H9 (cell line): ENCODE measurements at regions not wholly inside any gene's neighbourhood (a gene's known extent, or its start where the extent isn't known, plus 50 kb on each side); places are given as distances from the start of the nearest gene placed in this dataset.

Source experiments
- DNase-seq: peaks from one replicate; pipeline ENCODE4 v3.0.0-alpha.2; 2017
- H2AFZ ChIP-seq: one replicate; pipeline ENCODE4 v1.6.1; 2013; ENCODE audit warnings: mild to moderate bottlenecking, low read length, control low read depth, moderate library complexity
- H2AK5ac ChIP-seq: 2 replicates; pipeline ENCODE4 v1.6.1; 2013; ENCODE audit warnings: low read length, control low read depth, mixed read lengths; ENCODE audit not compliant: insufficient read length
- H2BK120ac ChIP-seq: one replicate; pipeline ENCODE4 v1.6.1; 2013; ENCODE audit warnings: low read depth, mild to moderate bottlenecking, low read length, control low read depth, inconsistent platforms; ENCODE audit not compliant: poor library complexity, severe bottlenecking
- H2BK12ac ChIP-seq: 2 replicates; pipeline ENCODE4 v1.6.1; 2013; ENCODE audit warnings: low read length, control low read depth, mixed read lengths, low read depth; ENCODE audit not compliant: insufficient read length
- H2BK15ac ChIP-seq: 2 replicates; pipeline ENCODE4 v1.6.1; 2013; ENCODE audit warnings: low read depth, low read length, control low read depth
- H2BK20ac ChIP-seq: one replicate; pipeline ENCODE4 v1.6.1; 2013; ENCODE audit warnings: low read depth, mild to moderate bottlenecking, low read length, control low read depth, inconsistent platforms; ENCODE audit not compliant: poor library complexity, severe bottlenecking
- H2BK5ac ChIP-seq: 2 replicates; pipeline ENCODE4 v1.6.1; 2013; ENCODE audit warnings: low read length, control low read depth, mixed read lengths; ENCODE audit not compliant: insufficient read length
- H3K14ac ChIP-seq: 2 replicates; pipeline ENCODE4 v1.6.1; 2013; ENCODE audit warnings: low read length, control low read depth; ENCODE audit not compliant: insufficient read depth
- H3K18ac ChIP-seq: 2 replicates; pipeline ENCODE4 v1.6.1; 2013; ENCODE audit warnings: low read depth, mild to moderate bottlenecking, mixed read lengths, low read length, control low read depth; ENCODE audit not compliant: insufficient read length
- H3K23ac ChIP-seq: 2 replicates; pipeline ENCODE4 v1.6.1; 2013; ENCODE audit warnings: low read length, control low read depth, mixed read lengths, low read depth; ENCODE audit not compliant: insufficient read length
- H3K23me2 ChIP-seq: 2 replicates; pipeline ENCODE4 v1.6.1; 2013; ENCODE audit warnings: low read depth, mild to moderate bottlenecking, mixed read lengths, low read length, control low read depth; ENCODE audit not compliant: insufficient read length, poor library complexity, severe bottlenecking
- H3K27ac ChIP-seq: 2 replicates; pipeline ENCODE4 v1.5.1; 2013; ENCODE audit warnings: low read length, control low read depth, mixed read lengths, low read depth; ENCODE audit not compliant: insufficient read length
- H3K27me3 ChIP-seq: 2 replicates; pipeline ENCODE4 v1.6.1; 2013; ENCODE audit warnings: low read length, control low read depth, inconsistent platforms; ENCODE audit not compliant: insufficient read depth
- H3K4ac ChIP-seq: 2 replicates; pipeline ENCODE4 v1.6.1; 2013; ENCODE audit warnings: low read depth, mild to moderate bottlenecking, control low read depth, inconsistent platforms, low read length, moderate library complexity
- H3K4me1 ChIP-seq: 2 replicates; pipeline ENCODE4 v1.6.1; 2013; ENCODE audit warnings: low read length, control low read depth, inconsistent platforms; ENCODE audit not compliant: insufficient read depth
- H3K4me2 ChIP-seq: 2 replicates; pipeline ENCODE4 v1.6.1; 2013; ENCODE audit warnings: low read length, control low read depth, mixed read lengths; ENCODE audit not compliant: insufficient read length, insufficient read depth
- H3K56ac ChIP-seq: 2 replicates; pipeline ENCODE4 v1.6.1; 2013; ENCODE audit warnings: low read depth, mild to moderate bottlenecking, mixed read lengths, low read length, control low read depth; ENCODE audit not compliant: insufficient read length
- H3K79me1 ChIP-seq: 2 replicates; pipeline ENCODE4 v1.6.1; 2013; ENCODE audit warnings: low read depth, mild to moderate bottlenecking, moderate library complexity, low read length, control low read depth, inconsistent platforms; ENCODE audit not compliant: insufficient read depth, poor library complexity, severe bottlenecking
- H3K79me2 ChIP-seq: 2 replicates; pipeline ENCODE4 v1.6.1; 2013; ENCODE audit warnings: low read length, control low read depth, inconsistent platforms; ENCODE audit not compliant: insufficient read depth
- H3K9ac ChIP-seq: 2 replicates; pipeline ENCODE4 v1.6.1; 2013; ENCODE audit warnings: low read length, control low read depth, mixed read lengths; ENCODE audit not compliant: insufficient read length; ENCODE audit errors: extremely low read depth
- H3K9me3 ChIP-seq: one replicate; pipeline ENCODE4 v1.6.1; 2013; ENCODE audit warnings: low read depth, low read length, inconsistent platforms; ENCODE audit not compliant: control insufficient read depth
- H3T11ph ChIP-seq: one replicate; pipeline ENCODE4 v1.6.1; 2013; ENCODE audit warnings: mild to moderate bottlenecking, low read length, control low read depth, inconsistent platforms
- H4K20me1 ChIP-seq: one replicate; pipeline ENCODE4 v1.6.1; 2013; ENCODE audit not compliant: control insufficient read depth, insufficient read length, insufficient read depth
- H4K5ac ChIP-seq: 2 replicates; pipeline ENCODE4 v1.6.1; 2013; ENCODE audit warnings: low read depth, mild to moderate bottlenecking, mixed read lengths, low read length, control low read depth; ENCODE audit not compliant: insufficient read length
- H4K8ac ChIP-seq: replicated peaks from 2 replicates; pipeline ENCODE4 v1.6.1; 2013; ENCODE audit warnings: low read length, control low read depth, mixed read lengths, low read depth; ENCODE audit not compliant: insufficient read length
- H4K91ac ChIP-seq: 2 replicates; pipeline ENCODE4 v1.6.1; 2013; ENCODE audit warnings: low read depth, mild to moderate bottlenecking, moderate library complexity, mixed read lengths, low read length, control low read depth; ENCODE audit not compliant: insufficient read length
- H3K27ac Mint-ChIP-seq, 3 experiments: 2 replicates in 2 of 3; 3 replicates in 1 of 3; pipeline ENCODE4 v1.8.0; 2020 to 2021; ENCODE audit warnings: mixed read lengths in 3 of 3, mild to moderate bottlenecking in 1 of 3, moderate library complexity in 1 of 3
- H3K27me3 Mint-ChIP-seq: 2 replicates; pipeline ENCODE4 v1.8.0; 2021; ENCODE audit warnings: low read depth, mild to moderate bottlenecking, moderate library complexity, mixed read lengths
- H3K36me3 Mint-ChIP-seq, 3 experiments: 2 replicates in 2 of 3; 3 replicates in 1 of 3; pipeline ENCODE4 v1.8.0; 2020 to 2021; ENCODE audit warnings: low read depth in 3 of 3, mixed read lengths in 3 of 3; ENCODE audit not compliant: insufficient read depth in 1 of 3
- H3K4me1 Mint-ChIP-seq, 2 experiments: 2 replicates each; pipeline ENCODE4 v1.8.0; 2020; ENCODE audit warnings: mixed read lengths in 2 of 2
- H3K4me3 Mint-ChIP-seq, 2 experiments: 2 replicates in 1 of 2; 3 replicates in 1 of 2; pipeline ENCODE4 v1.8.0; 2020 to 2021; ENCODE audit warnings: mild to moderate bottlenecking in 2 of 2, mixed read lengths in 2 of 2, moderate library complexity in 1 of 2
- H3K9me3 Mint-ChIP-seq, 2 experiments: 2 replicates in 1 of 2; 3 replicates in 1 of 2; pipeline ENCODE4 v1.8.0; 2020; ENCODE audit warnings: mild to moderate bottlenecking in 2 of 2, mixed read lengths in 2 of 2, moderate library complexity in 1 of 2
- WGBS: extraction: QIAGEN DNeasy Blood & Tissue Kit; methylation state at CpG from one replicate; pipeline ENCODE4 v1.1.7; 2013; ENCODE audit warnings: missing lambda C conversion rate, low lambda C conversion rate, mixed read lengths; ENCODE audit not compliant: insufficient read length; ENCODE audit errors: extremely low coverage; 5-methylcytosine and 5-hydroxymethylcytosine counted together
- TF ChIP-seq, protein P1 (sequence below): fragments of 200-600 bp; sonication (generic); conservative IDR thresholded peaks from 3 replicates; pipeline ENCODE4 v1.8.0; 2021; ENCODE audit warnings: antibody characterized with exemption, mild to moderate bottlenecking

DNA sequence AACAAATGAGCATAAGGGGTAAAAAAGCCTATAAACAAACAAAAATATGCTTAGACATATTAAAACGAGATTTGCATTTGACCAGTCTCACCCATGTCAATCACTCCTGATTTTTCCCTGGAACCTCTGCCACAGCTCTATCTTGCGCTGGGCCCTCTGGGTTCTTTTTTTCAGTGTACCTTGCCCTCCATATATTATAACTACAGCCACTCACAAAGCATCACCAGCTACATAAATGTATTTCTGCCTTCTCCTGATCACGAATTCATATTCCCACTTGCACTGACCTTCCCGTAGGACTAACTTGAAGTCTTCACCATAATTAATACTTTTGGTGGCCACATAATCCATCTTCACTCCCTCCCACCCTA is 395.6 kb upstream of the ROBO2 start:
- Mint-ChIP-seq H3K27me3 (no peaks in the 10 kb centered on the region), H3K4me3 (no peak overlapping the region), H3K27ac (no peak overlapping the region), H3K4me1 (peaks cover 7% of the 10 kb centered on the region in 2 experiments), H3K36me3 (no peaks in the 10 kb centered on the region), H3K9me3 (no peaks in the 10 kb centered on the region)
- Histone ChIP-seq H2BK5ac (no peak overlapping the region), H4K8ac (no peak overlapping the region), H2BK120ac (no peak overlapping the region), H2BK20ac (no peak overlapping the region), H4K91ac (no peak overlapping the region), H3K9me3 (no peaks in the 10 kb centered on the region), H3K4ac (no peak overlapping the region), H3K18ac (no peak overlapping the region), H4K5ac (no peak overlapping the region), H2BK12ac (no peak overlapping the region), H3T11ph (no peak overlapping the region), H3K4me1 (no peaks in the 10 kb centered on the region), H3K4me2 (no peak overlapping the region), H2BK15ac (no peak overlapping the region), H2AFZ (no peak overlapping the region), H3K27me3 (no peaks in the 10 kb centered on the region), H3K9ac (no peak overlapping the region), H3K79me1 (no peaks in the 10 kb centered on the region), H4K20me1 (no peaks in the 10 kb centered on the region), H3K56ac (no peak overlapping the region), H3K79me2 (no peaks in the 10 kb centered on the region), H3K27ac (no peak overlapping the region), H3K23ac (no peak overlapping the region), H3K14ac (no peak overlapping the region), H3K23me2 (no peaks in the 10 kb centered on the region), H2AK5ac (no peak overlapping the region)
- TF ChIP-seq, protein P1, sequence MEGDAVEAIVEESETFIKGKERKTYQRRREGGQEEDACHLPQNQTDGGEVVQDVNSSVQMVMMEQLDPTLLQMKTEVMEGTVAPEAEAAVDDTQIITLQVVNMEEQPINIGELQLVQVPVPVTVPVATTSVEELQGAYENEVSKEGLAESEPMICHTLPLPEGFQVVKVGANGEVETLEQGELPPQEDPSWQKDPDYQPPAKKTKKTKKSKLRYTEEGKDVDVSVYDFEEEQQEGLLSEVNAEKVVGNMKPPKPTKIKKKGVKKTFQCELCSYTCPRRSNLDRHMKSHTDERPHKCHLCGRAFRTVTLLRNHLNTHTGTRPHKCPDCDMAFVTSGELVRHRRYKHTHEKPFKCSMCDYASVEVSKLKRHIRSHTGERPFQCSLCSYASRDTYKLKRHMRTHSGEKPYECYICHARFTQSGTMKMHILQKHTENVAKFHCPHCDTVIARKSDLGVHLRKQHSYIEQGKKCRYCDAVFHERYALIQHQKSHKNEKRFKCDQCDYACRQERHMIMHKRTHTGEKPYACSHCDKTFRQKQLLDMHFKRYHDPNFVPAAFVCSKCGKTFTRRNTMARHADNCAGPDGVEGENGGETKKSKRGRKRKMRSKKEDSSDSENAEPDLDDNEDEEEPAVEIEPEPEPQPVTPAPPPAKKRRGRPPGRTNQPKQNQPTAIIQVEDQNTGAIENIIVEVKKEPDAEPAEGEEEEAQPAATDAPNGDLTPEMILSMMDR, result no peak
- no peak for DNase-seq
- no CpG with 5 or more reads among the region's 4 CpGs for WGBS
